ENCODE measurements at regions not wholly inside any gene's neighbourhood (a gene's known extent, or its start where the extent isn't known, plus 50 kb on each side); places are given as distances from the start of the nearest gene placed in this dataset.

GRCh38 chrX:45818913-45819312 is 618.2 kb upstream of the DIPK2B start:
- H3K27me3 ChIP-seq, result no peaks in the 10 kb centered on the region
- H3K27ac ChIP-seq, result no peak overlapping the region
- no peaks in the 10 kb centered on the region for H3K36me3 ChIP-seq
- no peak overlapping the region for H3K4me3 ChIP-seq
- H3K4me1 ChIP-seq, result no peaks in the 10 kb centered on the region
- no peaks in the 10 kb centered on the region for H3K9me3 ChIP-seq
- intact Hi-C loops (cut with DNase I), result no loop called here
- no peak for TF ChIP-seq POLR2A (IDR thresholded peaks at IDR 0.05)
- TF ChIP-seq POLR2AphosphoS5 (IDR thresholded peaks at IDR 0.05; ENCODE audit: insufficient read depth in 1 of 2, low read depth in 1 of 2), result no peak
- no peak for TF ChIP-seq CTCF (IDR thresholded peaks at IDR 0.05)
- DNase-seq (ENCODE audit: extremely low spot score in 2 of 2), result no peak

GRCh38 chrX:45815441-45815840 is 614.8 kb upstream of the DIPK2B start:
- no peak for TF ChIP-seq POLR2A (IDR thresholded peaks at IDR 0.05)
- TF ChIP-seq POLR2AphosphoS5 (IDR thresholded peaks at IDR 0.05; ENCODE audit: insufficient read depth in 1 of 2, low read depth in 1 of 2), result no peak
- no peak for TF ChIP-seq CTCF (IDR thresholded peaks at IDR 0.05)
- Histone ChIP-seq H3K4me3 (no peak overlapping the region), H3K27me3 (no peaks in the 10 kb centered on the region), H3K4me1 (no peaks in the 10 kb centered on the region), H3K36me3 (no peaks in the 10 kb centered on the region), H3K27ac (no peak overlapping the region), H3K9me3 (no peaks in the 10 kb centered on the region)
- intact Hi-C loops (cut with DNase I), result no loop called here
- no peak for DNase-seq (ENCODE audit: extremely low spot score in 2 of 2)

GRCh38 chrX:45811326-45811725 is 610.6 kb upstream of the DIPK2B start:
- Histone ChIP-seq H3K9me3 (no peaks in the 10 kb centered on the region), H3K36me3 (no peaks in the 10 kb centered on the region), H3K27me3 (no peaks in the 10 kb centered on the region), H3K4me3 (no peak overlapping the region), H3K27ac (no peak overlapping the region), H3K4me1 (peaks cover 6% of the 10 kb centered on the region)
- no peak for TF ChIP-seq POLR2A (IDR thresholded peaks at IDR 0.05)
- no peak for TF ChIP-seq CTCF (IDR thresholded peaks at IDR 0.05)
- no peak for TF ChIP-seq POLR2AphosphoS5 (IDR thresholded peaks at IDR 0.05; ENCODE audit: insufficient read depth in 1 of 2, low read depth in 1 of 2)
- no peak for DNase-seq (ENCODE audit: extremely low spot score in 2 of 2)
- intact Hi-C loops (cut with DNase I), result no loop called here

- peak overlapping the region; percentile 34 for H3K27ac ChIP-seq
- DNase-seq (ENCODE audit: extremely low spot score in 2 of 2), result no peak
- no peaks in the 10 kb centered on the region for H3K36me3 ChIP-seq
- H3K4me3 ChIP-seq, result no peak overlapping the region
- H3K4me1 ChIP-seq, result peaks cover 10% of the 10 kb centered on the region
- TF ChIP-seq CTCF (IDR thresholded peaks at IDR 0.05) (no peak), POLR2A (IDR thresholded peaks at IDR 0.05) (no peak)
- H3K9me3 ChIP-seq, result no peaks in the 10 kb centered on the region
- H3K27me3 ChIP-seq, result no peaks in the 10 kb centered on the region
- intact Hi-C loops (cut with DNase I), result no loop called here
Measured at GRCh38 chrX:45807572-45808425, 607.1 kb upstream of the DIPK2B start.

DNA sequence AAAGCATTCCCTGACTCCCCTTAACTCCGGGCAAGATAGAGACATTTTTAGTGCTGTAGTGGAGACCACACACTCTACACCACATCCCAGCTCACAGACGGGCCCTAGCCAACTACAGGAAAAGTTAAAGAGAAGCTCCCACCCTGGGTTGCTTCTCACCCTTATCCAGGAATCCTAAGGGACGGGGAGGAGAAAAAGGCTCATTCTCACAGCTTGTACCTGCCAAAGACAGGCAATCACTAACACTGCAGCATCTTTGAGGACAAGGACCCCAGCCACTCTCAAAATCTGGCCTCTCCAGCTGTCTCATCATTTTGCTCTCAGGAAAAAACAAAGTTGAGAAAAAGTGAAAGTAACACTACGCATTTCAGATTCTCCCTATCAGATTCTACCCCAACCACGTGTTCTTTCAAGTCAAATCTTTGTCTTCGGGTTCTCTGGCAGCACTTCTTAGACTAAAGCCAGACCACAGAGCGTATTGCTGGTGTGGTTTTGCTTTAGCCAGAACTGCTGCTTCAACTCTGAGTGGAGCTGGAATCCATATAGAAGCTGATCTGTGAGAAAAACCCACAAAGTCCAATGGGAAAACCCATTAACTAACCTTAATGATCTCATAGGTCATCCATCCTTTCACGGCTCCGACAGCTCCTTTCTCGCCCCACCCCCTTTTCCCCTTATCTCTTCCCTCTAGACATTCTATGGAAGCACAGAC is 605.9 kb upstream of the DIPK2B start:
- Histone ChIP-seq H3K4me1 (peaks cover 10% of the 10 kb centered on the region), H3K9me3 (no peaks in the 10 kb centered on the region), H3K27ac (peak overlapping the region; percentile 79), H3K27me3 (no peaks in the 10 kb centered on the region), H3K4me3 (peak overlapping the region; percentile 18 to 29), H3K36me3 (no peaks in the 10 kb centered on the region)
- no peak for DNase-seq (ENCODE audit: extremely low spot score in 2 of 2)
- TF ChIP-seq CTCF (IDR thresholded peaks at IDR 0.05) (no peak), POLR2AphosphoS5 (IDR thresholded peaks at IDR 0.05; ENCODE audit: insufficient read depth in 1 of 2, low read depth in 1 of 2) (no peak), POLR2A (IDR thresholded peaks at IDR 0.05) (no peak)
- intact Hi-C loops (cut with DNase I), result no loop called here
